Prostate gland (tissue), 2 donors: ENCODE measurements at regions not wholly inside any gene's neighbourhood (a gene's known extent, or its start where the extent isn't known, plus 50 kb on each side); places are given as distances from the start of the nearest gene placed in this dataset.

ENCODE experiments used
- POLR2A ChIP-seq: fragments of 450-650 bp; IDR thresholded peaks from one replicate; pipeline ENCODE4 v1.6.1; 2016; ENCODE audit warnings: antibody characterized with exemption, mild to moderate bottlenecking
- POLR2AphosphoS5 ChIP-seq: sonication (generic); formaldehyde crosslinking; IDR thresholded peaks from one replicate; pipeline ENCODE4 v1.6.1; 2017; ENCODE audit warnings: antibody characterized with exemption
- TF ChIP-seq, protein P1 (sequence below), 4 experiments: fragments of 200-600 bp in 2 of 4; fragments of 450-650 bp in 2 of 4; sonication (generic) in 2 of 4; IDR thresholded peaks; 1 replicate in 3 of 4; 2 replicates in 1 of 4; pipeline ENCODE4 v1.5.1; 2016 to 2019; ENCODE audit warnings: antibody characterized with exemption in 4 of 4, mild to moderate bottlenecking in 2 of 4, moderate library complexity in 2 of 4

GRCh38 chr21:35628316-35628715 lies 432.0 kb downstream of the SETD4 start:
- TF ChIP-seq, protein P1, sequence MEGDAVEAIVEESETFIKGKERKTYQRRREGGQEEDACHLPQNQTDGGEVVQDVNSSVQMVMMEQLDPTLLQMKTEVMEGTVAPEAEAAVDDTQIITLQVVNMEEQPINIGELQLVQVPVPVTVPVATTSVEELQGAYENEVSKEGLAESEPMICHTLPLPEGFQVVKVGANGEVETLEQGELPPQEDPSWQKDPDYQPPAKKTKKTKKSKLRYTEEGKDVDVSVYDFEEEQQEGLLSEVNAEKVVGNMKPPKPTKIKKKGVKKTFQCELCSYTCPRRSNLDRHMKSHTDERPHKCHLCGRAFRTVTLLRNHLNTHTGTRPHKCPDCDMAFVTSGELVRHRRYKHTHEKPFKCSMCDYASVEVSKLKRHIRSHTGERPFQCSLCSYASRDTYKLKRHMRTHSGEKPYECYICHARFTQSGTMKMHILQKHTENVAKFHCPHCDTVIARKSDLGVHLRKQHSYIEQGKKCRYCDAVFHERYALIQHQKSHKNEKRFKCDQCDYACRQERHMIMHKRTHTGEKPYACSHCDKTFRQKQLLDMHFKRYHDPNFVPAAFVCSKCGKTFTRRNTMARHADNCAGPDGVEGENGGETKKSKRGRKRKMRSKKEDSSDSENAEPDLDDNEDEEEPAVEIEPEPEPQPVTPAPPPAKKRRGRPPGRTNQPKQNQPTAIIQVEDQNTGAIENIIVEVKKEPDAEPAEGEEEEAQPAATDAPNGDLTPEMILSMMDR (IDR thresholded peaks at IDR 0.05) = no peak
- TF ChIP-seq POLR2A (no peak), POLR2AphosphoS5 (no peak)
